AG04450 (cell line): ENCODE measurements at regions not wholly inside any gene's neighbourhood (a gene's known extent, or its start where the extent isn't known, plus 50 kb on each side); places are given as distances from the start of the nearest gene placed in this dataset. TPM values are rescaled to one million over a fixed set of nuclear protein-coding genes. Genes with fewer than 3 reads are reported as not detected.

Experiments
- CTCF ChIA-PET: fragments of 300-600, 350-600 bp; formaldehyde crosslinking; extraction: SDS; loops from one replicate; lab custom pipeline; 2022; ENCODE audit warnings: antibody characterized with exemption, inconsistent platforms; lab: Charles Lee
- POLR2A ChIA-PET: fragments of 350-600 bp; formaldehyde crosslinking; extraction: SDS; loops from one replicate; lab custom pipeline; 2021; ENCODE audit warnings: antibody characterized with exemption, inconsistent platforms; lab: Yijun Ruan, JAX
- DNase-seq: peaks from one replicate; pipeline ENCODE4 v3.0.0-alpha.2; 2011; ENCODE audit warnings: low read depth, low spot score
- H3K27ac ChIP-seq: one replicate; pipeline ENCODE4 v1.5.1; 2012; ENCODE audit warnings: low read depth, low read length, control low read depth
- H3K27me3 ChIP-seq: one replicate; pipeline ENCODE4 v1.6.0; 2012; ENCODE audit warnings: low read length; ENCODE audit not compliant: control insufficient read depth, insufficient read depth
- H3K4me3 ChIP-seq: 2 replicates; pipeline ENCODE4 v1.5.1; 2011; ENCODE audit warnings: mild to moderate bottlenecking, low read depth, low read length, control low read depth
- H3K9me3 ChIP-seq: 2 replicates; pipeline ENCODE4 v1.5.1; 2012; ENCODE audit warnings: low read length; ENCODE audit not compliant: control insufficient read depth, insufficient read depth
- CTCF ChIP-seq: IDR thresholded peaks from 2 replicates; pipeline ENCODE4 v1.5.1; 2011; ENCODE audit warnings: low read depth, low read length, control low read depth, inconsistent platforms
- small RNA-seq: library from RNA; depleted of rRNA; stranded (forward); fragments of <200 nt; gene quantifications from one replicate; pipeline ENCODE3, GENCODE V24; 2012; ENCODE audit warnings: low read depth; ENCODE audit not compliant: insufficient read length

- no peak overlapping the region for H3K27ac ChIP-seq
- no peak for DNase-seq
- POLR2A ChIA-PET, result no interaction called here
- no peak for TF ChIP-seq CTCF
- CTCF ChIA-PET, result no interaction called here
- no peak overlapping the region for H3K4me3 ChIP-seq
- H3K27me3 ChIP-seq, result no peaks in the 10 kb centered on the region
- H3K9me3 ChIP-seq, result no peaks in the 10 kb centered on the region; the same call in 1 of the 2 replicates
Observed at GRCh38 chr12:47296828-47297227, 217.1 kb upstream of the AMIGO2 start.

- Histone ChIP-seq H3K27me3 (no peaks in the 10 kb centered on the region), H3K27ac (no peak overlapping the region), H3K9me3 (no peaks in the 10 kb centered on the region), H3K4me3 (no peak overlapping the region)
- ChIA-PET POLR2A (no interaction called here), CTCF (no interaction called here)
- no peak for DNase-seq
- no peak for TF ChIP-seq CTCF
Observed at GRCh38 chr12:47293406-47293805, 213.6 kb upstream of the AMIGO2 start.

GRCh38 chr12:47286676-47287075, 206.9 kb upstream of the AMIGO2 start:
- no peak for TF ChIP-seq CTCF
- H3K4me3 ChIP-seq, result no peak overlapping the region
- no peaks in the 10 kb centered on the region; the same call in 1 of the 2 replicates for H3K9me3 ChIP-seq
- CTCF ChIA-PET, result no interaction called here
- H3K27me3 ChIP-seq, result no peaks in the 10 kb centered on the region
- POLR2A ChIA-PET, result no interaction called here
- no peak overlapping the region for H3K27ac ChIP-seq
- no peak for DNase-seq

Small RNA genes lying in the stretch of these regions (small RNA-seq; reads per million reads assigned to genes)
- gene AC004486.1 (not detected), gene MIR4494 (not detected), gene RF00264 (not detected)
